NCI-H2171 treated with DMSO at 0.1 percent for 48 hours (cell line): ENCODE measurements at regions not wholly inside any gene's neighbourhood (a gene's known extent, or its start where the extent isn't known, plus 50 kb on each side); places are given as distances from the start of the nearest gene placed in this dataset.
"Not testable (repeated sequence)": the region's sequence is repeated elsewhere in the genome, so short reads cannot be mapped to it uniquely, and the experiment has no call there.

Experiments
- DNase-seq: peaks from one replicate; lab custom pipeline; 2025; lab: John Stamatoyannopoulos, UW

DNA sequence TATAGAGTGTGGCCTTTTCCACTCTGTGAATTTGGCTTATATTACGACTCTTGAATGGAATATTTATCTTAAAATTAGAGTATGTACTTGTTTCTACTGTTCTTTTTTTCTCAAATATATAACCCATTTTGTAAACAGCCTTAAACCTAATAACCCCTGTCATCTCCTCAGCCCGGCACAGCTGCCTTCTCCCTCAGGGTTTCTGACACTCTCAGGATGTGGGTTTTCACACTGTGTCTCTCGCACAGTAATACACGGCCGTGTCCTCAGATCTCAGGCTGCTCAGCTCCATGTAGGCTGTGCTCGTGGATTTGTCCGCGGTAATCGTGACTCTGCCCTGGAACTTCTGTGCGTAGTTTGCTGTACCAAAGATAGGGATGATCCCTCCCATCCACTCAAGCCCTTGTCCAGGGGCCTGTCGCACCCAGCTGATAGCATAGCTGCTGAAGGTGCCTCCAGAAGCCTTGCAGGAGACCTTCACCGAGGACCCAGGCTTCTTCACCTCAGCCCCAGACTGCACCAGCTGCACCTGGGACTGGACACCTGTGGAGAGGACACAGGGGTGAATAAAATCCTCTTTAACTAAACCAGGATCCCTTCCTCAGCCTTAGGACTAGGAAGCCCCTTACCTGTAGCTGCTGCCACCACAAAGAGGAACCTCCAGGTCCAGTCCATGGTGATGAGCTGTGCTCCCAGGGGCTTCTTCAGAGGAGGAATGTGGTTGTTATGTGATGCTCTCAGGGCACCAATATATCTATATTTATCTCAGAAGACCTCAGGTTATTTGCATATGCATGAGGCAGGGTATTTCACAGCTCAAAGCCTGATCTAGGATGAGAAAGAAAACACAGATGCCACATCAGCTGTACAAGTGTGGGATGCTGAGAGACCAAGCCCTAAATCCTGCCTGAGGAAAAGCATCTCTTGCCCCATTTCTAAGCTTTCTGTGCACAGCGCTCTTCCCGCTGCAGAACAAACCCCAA lies 1188.4 kb downstream of the TMEM121 start:
- DNase-seq: not testable (repeated sequence)

DNA sequence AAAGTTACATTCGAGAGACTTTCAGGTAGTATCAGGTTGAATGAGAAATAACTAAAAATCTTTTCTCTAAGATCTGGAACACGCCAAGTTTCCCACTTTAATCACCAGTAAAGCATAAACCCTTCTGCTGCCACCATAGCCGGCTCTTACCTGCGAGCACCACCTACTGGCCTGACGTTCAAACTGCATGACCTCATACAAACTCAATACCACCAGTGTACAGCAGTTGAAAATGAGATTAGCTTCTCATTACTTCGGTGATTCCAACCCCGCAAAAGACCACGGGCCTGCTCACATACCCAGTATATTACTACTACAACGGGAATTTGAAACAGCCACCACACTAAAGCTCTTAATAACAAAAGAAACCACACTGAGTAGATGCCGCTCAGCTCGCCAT lies 1191.2 kb downstream of the TMEM121 start:
- DNase-seq: not testable (repeated sequence)

- not testable (repeated sequence) for DNase-seq
Observed at GRCh38 chr14:106719880-106720279, 1193.5 kb downstream of the TMEM121 start.

DNA sequence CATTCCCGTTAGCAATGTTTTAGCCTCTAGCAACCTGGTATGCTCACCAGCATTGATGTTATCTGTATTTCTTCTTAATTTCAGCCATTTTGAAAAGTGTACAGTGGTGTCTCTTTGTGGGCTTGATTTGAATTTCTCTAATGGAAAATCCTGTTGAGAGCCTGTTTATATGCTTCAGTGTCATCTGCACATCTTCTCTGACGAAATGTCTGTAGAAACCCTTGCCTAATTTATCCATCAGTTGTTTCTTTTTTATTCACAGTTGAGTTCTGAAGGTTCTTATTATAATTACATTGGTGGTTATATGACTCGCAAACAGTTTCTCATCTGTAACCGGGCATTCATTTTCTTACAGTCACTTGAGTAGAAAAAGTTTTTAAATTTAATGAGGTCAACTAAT lies 1195.5 kb downstream of the TMEM121 start:
- DNase-seq: not testable (repeated sequence)

- DNase-seq: not testable (repeated sequence)
Observed at GRCh38 chr14:106722813-106723687, 1196.7 kb downstream of the TMEM121 start.

DNA sequence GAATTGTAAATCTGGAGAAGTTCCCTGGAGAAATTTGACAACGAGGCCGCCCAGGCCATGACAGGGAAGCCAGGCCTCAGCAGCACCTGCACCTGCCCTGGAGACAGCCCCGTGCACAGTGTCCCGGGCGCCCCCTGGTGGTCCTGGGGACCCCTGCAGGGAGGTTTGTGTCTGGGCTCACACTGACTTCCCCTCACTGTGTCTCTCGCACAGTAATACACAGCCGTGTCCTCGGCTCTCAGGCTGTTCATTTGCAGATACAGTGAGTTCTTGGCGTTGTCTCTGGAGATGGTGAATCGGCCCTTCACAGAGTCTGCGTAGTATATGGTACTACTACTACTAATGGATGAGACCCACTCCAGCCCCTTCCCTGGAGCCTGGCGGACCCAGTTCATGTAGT lies 1201.6 kb downstream of the TMEM121 start:
- not testable (repeated sequence) for DNase-seq

- DNase-seq: no peak
Observed at GRCh38 chr14:106728611-106729010, 1202.2 kb downstream of the TMEM121 start.

DNA sequence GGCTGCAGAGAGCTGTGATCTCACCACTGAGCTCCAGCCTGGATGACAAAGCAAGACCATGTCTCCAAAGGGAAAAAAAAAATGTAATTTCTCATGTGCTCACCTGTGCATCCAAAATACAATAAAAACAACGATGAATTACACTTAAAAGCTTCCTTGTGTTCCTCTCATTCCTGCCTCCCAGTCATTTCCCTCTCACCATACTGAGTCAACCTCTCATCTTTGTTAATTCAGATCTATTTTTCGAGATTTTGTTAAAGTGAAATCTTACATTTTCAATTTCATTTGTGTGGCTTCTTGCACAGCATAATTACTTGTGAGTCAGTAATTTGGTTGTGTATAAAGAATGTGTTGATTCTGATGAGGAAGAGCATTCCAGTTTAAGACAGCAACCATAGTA lies 1203.2 kb downstream of the TMEM121 start:
- no peak for DNase-seq

GRCh38 chr14:106733771-106734170 lies 1207.4 kb downstream of the TMEM121 start:
- DNase-seq: no peak

GRCh38 chr14:106737021-106737420 lies 1210.6 kb downstream of the TMEM121 start:
- no peak for DNase-seq

GRCh38 chr14:106738075-106738474 lies 1211.7 kb downstream of the TMEM121 start:
- DNase-seq: no peak

GRCh38 chr14:106738598-106739258 lies 1212.3 kb downstream of the TMEM121 start:
- not testable (repeated sequence) for DNase-seq

DNA sequence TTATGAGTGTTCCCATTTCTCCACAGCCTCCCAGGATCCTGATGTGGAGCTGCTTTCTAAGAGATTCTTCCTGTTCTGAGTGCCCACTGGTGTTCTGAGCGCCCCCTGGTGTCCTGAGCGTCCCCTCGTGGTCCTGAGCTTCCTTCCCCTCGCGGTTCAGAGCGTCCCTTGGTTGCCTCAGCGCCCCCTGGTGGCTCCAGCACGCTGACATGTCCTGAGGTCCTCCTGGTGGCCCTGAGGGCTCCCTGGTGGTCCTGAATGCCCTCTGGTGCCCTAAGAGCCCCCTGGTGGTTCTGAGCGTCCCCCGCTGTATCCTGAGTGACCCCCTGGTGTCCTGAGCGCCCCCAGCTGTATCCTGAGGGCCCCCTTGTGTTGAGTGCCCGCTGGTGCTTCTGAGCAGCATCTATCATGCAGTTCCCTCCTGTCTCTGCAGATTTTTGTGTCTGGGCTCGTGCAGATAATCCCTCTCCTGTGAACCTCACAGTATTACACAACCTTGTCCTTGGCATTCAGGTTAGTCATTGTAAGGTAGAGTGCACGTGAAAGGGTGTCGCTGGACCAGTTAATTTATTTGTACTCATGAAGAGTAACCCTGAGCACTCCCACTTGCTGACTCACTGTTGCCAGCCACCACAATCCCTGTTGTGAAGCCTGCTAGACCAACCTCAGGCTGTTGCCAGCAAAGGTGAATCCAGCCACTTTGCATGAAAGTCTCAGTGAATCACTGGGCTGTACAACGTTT lies 1214.9 kb downstream of the TMEM121 start:
- DNase-seq: not testable (repeated sequence)

DNA sequence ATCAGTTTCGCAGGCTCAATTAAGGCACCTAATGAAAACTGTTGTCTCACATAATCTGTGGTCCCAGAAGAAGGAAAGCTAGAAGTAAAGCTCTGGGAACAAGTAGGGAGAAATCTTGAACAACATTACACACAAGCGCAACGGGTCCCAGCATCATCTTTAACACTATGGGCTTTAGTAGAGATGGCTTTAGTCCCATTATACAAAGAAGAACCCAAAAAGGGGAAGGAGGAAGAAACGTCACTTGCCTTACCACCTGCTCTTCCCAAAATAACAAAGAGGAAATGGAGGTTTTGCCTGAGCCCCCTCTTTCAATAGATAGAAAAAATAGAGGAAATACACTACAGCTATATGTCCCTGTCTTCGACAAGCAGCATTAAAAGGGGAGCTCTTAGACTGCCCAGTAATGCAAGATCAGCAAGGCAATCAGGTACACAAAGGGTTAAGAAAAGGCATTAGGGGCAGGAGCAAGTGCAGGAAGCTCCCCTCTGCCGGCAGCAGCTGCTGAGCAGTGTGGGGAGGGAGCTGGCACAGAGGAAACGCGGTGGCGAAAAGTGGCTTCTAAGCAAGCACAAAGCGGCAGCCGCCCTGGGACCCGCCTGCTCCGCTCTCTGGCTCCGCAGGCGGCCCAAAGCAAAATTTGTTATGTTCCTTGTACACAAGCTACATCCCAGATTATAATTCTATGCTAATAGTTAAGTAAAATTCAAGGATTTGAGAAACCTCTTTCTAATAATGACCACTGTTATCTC lies 1218.8 kb downstream of the TMEM121 start:
- not testable (repeated sequence) for DNase-seq

GRCh38 chr14:106750089-106750488 lies 1223.7 kb downstream of the TMEM121 start:
- DNase-seq: not testable (repeated sequence)

DNA sequence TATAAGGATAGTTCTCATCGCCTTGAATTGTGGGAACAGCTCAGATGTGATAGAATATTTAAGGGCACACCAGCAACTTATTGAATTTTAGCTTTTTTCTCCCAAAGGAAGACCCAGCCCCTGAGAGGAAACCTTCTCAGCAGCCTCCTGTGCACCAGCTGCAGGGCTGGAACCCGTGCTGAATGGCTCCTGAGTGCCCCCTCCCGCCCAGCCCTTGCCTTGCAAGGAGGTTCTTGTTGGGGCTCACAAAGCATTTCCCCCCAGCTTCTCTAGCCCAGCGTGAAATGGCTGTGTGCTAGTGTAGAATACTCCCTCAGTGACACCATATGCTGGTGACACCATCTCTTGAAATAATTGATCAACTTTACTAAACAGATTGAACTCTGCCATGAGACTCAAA lies 1227.4 kb downstream of the TMEM121 start:
- DNase-seq: not testable (repeated sequence)

GRCh38 chr14:106757444-106757843 lies 1231.1 kb downstream of the TMEM121 start:
- not testable (repeated sequence) for DNase-seq

GRCh38 chr14:106761886-106762816 lies 1235.8 kb downstream of the TMEM121 start:
- DNase-seq: not testable (repeated sequence)

GRCh38 chr14:106764968-106765369 lies 1238.6 kb downstream of the TMEM121 start:
- not testable (repeated sequence) for DNase-seq
